Left ventricle myocardium inferior (tissue), 1 donor: ENCODE measurements at regions not wholly inside any gene's neighbourhood (a gene's known extent, or its start where the extent isn't known, plus 50 kb on each side); places are given as distances from the start of the nearest gene placed in this dataset.

Source experiments
- DNase-seq: peaks from one replicate; pipeline ENCODE4 v3.0.0-alpha.2; 2020
- H3K27ac ChIP-seq: fragments of 200-600 bp; replicated peaks from 2 replicates; pipeline ENCODE4 v1.8.0; 2021
- H3K27me3 ChIP-seq: fragments of 200-600 bp; 2 replicates; pipeline ENCODE4 v1.8.0; 2021; ENCODE audit warnings: low read depth
- H3K36me3 ChIP-seq: fragments of 200-600 bp; 2 replicates; pipeline ENCODE4 v1.8.0; 2021
- H3K4me1 ChIP-seq: fragments of 200-600 bp; 2 replicates; pipeline ENCODE4 v1.8.0; 2021
- H3K4me3 ChIP-seq: fragments of 200-600 bp; 2 replicates; pipeline ENCODE4 v1.8.0; 2021; ENCODE audit warnings: mild to moderate bottlenecking, moderate library complexity
- H3K9me3 ChIP-seq: fragments of 200-600 bp; replicated peaks from 2 replicates; pipeline ENCODE4 v1.8.0; 2021
- CTCF ChIP-seq: fragments of 200-600 bp; IDR thresholded peaks from 2 replicates; pipeline ENCODE4 v1.8.0; 2021; ENCODE audit warnings: antibody characterized with exemption, mild to moderate bottlenecking, borderline replicate concordance
- intact Hi-C: fragments of 100-400 bp; cut with micrococcal nuclease; formaldehyde crosslinking; loops from one replicate; pipeline ENCODE4 v1.11.0; 2022
- donor health status: DM: no; HTN: yes; CAD: no; lungs with severe emphysema.

GRCh38 chr4:179509489-179509888 lies 2067.3 kb upstream of the AGA start:
- TF ChIP-seq CTCF: no peak
- peaks cover 6% of the 10 kb centered on the region for H3K9me3 ChIP-seq
- H3K4me1 ChIP-seq: no peaks in the 10 kb centered on the region
- H3K36me3 ChIP-seq: no peaks in the 10 kb centered on the region
- no peak overlapping the region for H3K27ac ChIP-seq
- no peak for DNase-seq
- no peaks in the 10 kb centered on the region for H3K27me3 ChIP-seq
- no peak overlapping the region for H3K4me3 ChIP-seq
- intact Hi-C loops: no loop called here

- H3K4me3 ChIP-seq: no peak overlapping the region
- no peaks in the 10 kb centered on the region for H3K27me3 ChIP-seq
- no peaks in the 10 kb centered on the region for H3K4me1 ChIP-seq
- no peak for TF ChIP-seq CTCF
- intact Hi-C loops: no loop called here
- H3K9me3 ChIP-seq: peaks cover 6% of the 10 kb centered on the region
- no peak for DNase-seq
- no peak overlapping the region for H3K27ac ChIP-seq
- no peaks in the 10 kb centered on the region for H3K36me3 ChIP-seq
Observed at GRCh38 chr4:179521952-179522351, 2079.7 kb upstream of the AGA start.

GRCh38 chr4:179530958-179531357 lies 2088.7 kb upstream of the AGA start:
- H3K36me3 ChIP-seq: no peaks in the 10 kb centered on the region
- no peak for DNase-seq
- peaks cover 10% of the 10 kb centered on the region for H3K9me3 ChIP-seq
- no peak overlapping the region for H3K4me3 ChIP-seq
- intact Hi-C loops: no loop called here
- H3K27ac ChIP-seq: no peak overlapping the region
- no peaks in the 10 kb centered on the region for H3K27me3 ChIP-seq
- H3K4me1 ChIP-seq: no peaks in the 10 kb centered on the region
- TF ChIP-seq CTCF: no peak

- no peak for DNase-seq
- TF ChIP-seq CTCF: no peak
- no peak overlapping the region for H3K27ac ChIP-seq
- H3K4me3 ChIP-seq: no peak overlapping the region
- intact Hi-C loops: no loop called here
- H3K36me3 ChIP-seq: no peaks in the 10 kb centered on the region
- H3K4me1 ChIP-seq: no peaks in the 10 kb centered on the region
- H3K27me3 ChIP-seq: no peaks in the 10 kb centered on the region
- H3K9me3 ChIP-seq: no peaks in the 10 kb centered on the region
Observed at GRCh38 chr4:179536694-179537093, 2094.5 kb upstream of the AGA start.

GRCh38 chr4:179539641-179540040 lies 2097.4 kb upstream of the AGA start:
- Histone ChIP-seq H3K4me1 (no peaks in the 10 kb centered on the region), H3K36me3 (no peaks in the 10 kb centered on the region), H3K27me3 (no peaks in the 10 kb centered on the region), H3K27ac (no peak overlapping the region), H3K9me3 (no peaks in the 10 kb centered on the region), H3K4me3 (no peak overlapping the region)
- DNase-seq: no peak
- no peak for TF ChIP-seq CTCF
- intact Hi-C loops: no loop called here

- Histone ChIP-seq H3K4me1 (no peaks in the 10 kb centered on the region), H3K27me3 (no peaks in the 10 kb centered on the region), H3K36me3 (no peaks in the 10 kb centered on the region), H3K4me3 (no peak overlapping the region), H3K9me3 (peaks cover 17% of the 10 kb centered on the region), H3K27ac (no peak overlapping the region)
- intact Hi-C loops: no loop called here
- TF ChIP-seq CTCF: no peak
- no peak for DNase-seq
Observed at GRCh38 chr4:179543771-179544170, 2101.5 kb upstream of the AGA start.
